ENCODE measurements at regions not wholly inside any gene's neighbourhood (a gene's known extent, or its start where the extent isn't known, plus 50 kb on each side); places are given as distances from the start of the nearest gene placed in this dataset.
"Not testable (repeated sequence)": the region's sequence is repeated elsewhere in the genome, so short reads cannot be mapped to it uniquely, and the experiment has no call there.

DNA sequence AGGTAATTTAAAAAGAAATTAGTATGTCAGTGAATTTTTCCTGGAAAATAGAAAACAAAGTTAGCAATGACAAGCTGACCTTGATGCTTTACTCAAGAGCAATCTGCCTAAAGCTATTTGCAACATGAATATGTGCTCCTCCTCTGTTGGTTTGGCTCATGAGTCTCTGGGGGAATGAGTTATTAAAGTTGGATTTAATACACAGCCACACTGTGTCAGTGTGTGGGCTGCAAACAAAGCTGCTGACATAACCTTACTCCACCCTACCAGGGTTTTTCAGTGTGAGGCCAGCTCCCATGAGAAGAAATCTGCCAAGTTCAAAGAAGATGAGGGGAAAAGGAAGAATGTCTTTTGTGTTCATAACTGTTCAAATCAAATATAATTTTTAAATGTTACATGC lies 280.5 kb downstream of the TLL1 start:
- peak; percentile 72 for DNase-seq

DNA sequence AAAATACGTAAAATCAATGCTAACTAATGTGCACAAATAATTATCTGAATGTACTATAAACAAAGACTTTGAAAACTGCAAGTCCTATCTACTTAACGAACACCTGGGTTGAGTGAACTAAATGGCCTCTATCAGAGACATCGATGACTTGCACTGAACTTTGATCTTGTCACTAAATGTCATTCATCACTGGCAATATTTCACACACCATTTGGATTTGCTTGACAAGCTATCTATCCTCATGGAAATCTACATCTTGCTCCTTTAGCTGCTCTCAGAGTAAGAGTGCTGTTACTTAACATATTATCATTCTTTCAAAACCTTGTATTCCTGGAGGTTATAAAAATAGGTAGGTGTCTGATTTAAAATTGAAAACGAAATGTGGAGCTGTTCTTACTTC lies 289.3 kb downstream of the TLL1 start:
- no peak for DNase-seq

DNA sequence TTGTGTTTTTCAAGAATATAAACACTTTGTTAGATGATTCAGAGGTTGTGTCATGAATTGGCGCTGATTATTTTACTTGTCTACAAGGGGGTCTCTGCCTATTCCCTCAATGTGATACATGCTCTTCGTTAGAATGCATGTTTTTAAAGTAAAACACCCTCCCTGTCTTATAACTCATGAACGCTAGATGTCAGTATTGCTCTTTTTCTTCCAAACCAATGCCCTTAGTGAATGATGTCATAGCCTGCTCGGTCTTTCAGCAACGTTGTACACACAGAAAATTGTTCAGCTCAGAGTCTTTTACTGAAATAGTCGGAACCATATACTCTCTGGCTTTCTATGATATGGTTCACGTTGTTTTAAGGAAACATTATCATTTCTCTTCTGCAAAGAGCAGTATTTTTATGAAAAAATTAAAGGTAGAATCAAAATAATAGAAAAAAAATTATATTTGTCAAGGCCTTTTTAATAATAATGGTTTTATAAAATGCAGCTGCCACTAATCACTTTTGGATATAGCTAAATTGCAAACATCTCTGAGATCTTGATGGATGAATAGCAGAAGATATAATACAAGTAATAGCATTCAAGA lies 292.9 kb downstream of the TLL1 start:
- peak; percentile 61 for DNase-seq

DNA sequence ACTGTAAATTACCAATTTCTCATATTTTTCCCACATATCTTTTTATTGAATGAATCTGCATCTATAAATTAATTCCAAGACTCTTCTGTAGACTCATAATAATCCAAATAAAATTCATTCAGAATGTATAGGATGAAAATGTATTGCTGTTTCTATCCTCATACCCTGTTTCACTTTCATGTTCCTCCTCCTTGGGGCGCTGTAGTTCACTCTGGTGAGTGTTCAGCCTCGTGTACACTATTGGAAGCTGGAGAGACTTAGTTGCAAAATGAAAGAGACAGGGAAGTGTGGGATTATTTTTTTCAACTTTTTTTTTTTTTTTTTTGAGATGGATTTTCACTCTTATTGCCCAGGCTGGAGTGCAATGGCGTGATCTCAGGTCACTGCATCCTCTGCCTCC lies 296.1 kb downstream of the TLL1 start:
- no peak for DNase-seq

DNA sequence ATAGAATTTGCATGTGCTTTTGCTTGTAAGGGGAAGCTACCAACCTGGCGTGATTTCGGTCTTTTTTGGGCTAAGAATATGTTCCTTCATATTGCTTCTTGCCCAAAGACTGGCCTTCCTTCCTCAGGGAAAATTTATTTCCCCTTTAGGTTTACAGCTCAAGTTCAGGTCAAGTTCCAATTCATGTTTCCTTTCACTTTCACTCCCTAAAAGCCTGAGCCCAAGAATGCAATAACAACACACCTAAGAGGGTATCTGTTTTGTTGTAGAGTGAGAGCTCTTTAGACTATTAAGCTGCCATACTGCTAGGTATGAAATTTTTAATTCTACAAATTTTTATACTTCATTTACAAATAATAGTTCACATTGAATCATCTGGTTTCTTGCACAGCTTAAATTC lies 299.6 kb downstream of the TLL1 start:
- DNase-seq = no peak

DNA sequence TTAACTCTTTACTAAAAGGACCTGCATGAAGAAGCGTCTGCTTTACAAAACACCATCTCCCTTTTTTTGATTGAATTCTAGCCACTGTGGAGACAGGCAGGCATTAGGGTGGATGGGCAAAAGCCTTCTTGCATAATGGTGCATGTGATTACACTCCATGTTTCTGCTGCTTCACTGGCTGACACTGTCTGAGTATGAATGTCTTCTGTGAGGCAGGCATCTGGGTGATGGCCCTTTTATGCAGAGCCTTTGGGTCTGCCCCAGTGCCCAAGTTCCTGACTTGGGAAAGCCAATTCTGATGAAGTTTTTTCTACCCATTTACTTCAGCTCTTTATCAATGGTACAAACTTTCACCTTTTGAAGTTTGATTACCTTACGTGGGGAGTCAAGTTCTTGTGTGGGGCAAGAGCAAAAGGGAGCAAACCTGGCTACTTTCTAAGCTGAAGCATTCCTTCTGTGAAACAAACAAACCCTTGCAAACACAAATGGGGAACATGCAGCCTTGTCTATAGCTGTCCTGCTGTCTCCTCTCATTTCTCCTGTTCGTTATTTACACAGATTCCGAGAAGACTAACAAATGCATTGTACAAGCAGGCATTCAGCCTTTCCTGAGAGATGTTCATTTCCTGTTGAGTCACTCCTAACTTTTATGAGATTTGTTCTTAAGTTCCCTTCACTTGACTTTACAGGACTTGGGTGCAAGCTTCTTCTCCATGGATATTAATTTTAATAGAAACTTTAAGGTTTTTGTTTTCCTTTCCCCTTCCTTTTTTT lies 301.9 kb downstream of the TLL1 start:
- peak; percentile 48 for DNase-seq

DNA sequence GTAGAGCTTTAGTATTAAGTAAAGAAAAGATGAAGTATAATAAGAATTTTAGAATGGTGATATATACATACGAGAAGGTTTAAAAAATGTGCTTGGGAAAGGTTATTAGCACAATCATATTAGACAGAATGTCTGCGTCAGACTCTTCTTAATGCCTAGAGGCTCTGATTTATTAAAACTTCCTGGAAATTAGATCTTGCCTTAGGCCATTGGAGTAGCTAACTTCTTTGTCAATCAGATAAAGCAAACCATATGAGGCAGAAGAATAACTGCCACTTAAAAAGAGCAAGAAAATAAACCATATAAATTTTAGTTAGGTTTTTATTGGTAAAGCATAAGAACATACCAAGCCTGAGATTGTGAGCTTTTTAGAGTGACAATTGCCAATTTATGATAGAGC lies 309.1 kb downstream of the TLL1 start:
- no peak for DNase-seq

DNA sequence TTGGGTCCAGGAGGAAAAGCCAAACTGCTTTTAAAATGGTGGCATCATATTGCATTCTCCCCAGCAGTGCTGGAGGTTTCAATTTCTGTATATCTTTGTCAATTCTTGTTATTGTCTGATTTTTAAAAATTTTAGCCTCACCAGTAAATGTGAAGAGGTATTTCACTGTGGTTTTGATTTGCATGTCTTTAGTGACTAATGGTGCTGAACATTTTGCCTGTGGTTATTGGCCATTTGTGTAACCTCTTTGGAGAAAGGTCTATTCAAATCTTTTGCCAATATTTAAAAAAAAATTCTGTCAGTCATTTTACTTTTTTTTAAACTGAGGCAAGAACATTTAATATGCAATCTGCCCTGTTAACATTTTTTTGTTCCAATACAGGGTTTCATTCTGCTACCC lies 322.1 kb downstream of the TLL1 start:
- no peak for DNase-seq

DNA sequence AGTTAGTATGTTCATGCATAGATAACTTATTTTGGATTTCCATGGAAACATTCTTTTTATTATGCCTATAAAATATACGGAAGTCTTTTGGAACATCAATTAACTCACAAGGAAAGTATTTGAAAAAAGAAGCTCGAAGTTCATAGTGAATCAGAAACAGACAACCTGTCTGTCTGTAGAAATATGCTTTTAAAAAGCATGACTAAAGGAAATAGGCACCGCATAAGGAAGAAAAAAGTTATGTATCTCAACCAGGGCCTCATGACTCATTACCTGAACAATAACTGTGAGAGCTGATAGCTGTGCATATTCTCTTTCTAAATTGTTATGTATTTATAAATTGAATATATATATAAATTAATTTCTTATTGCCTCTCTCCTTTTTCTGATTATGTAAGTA lies 324.1 kb downstream of the TLL1 start:
- peak; percentile 13 for DNase-seq

DNA sequence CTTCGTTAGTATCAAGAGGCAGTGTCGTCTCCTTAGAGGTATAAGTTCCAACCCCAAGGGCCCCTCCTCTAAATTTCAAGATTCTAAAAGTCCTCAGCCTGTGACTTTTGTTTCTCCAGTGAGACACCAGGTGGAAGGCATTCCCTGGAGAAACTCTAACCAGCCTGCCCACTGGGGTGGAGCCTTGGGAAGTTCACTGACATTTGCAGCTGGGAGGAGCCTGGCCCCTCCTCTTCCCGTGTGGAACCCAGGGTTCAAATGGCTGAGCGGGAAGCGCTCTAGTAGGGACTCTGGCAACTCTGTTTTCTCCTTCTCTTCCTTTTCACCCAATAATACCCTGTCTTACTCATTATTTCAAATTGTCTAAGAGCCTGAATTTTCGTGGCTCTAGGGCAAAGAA lies 325.0 kb downstream of the TLL1 start:
- DNase-seq = no peak

DNA sequence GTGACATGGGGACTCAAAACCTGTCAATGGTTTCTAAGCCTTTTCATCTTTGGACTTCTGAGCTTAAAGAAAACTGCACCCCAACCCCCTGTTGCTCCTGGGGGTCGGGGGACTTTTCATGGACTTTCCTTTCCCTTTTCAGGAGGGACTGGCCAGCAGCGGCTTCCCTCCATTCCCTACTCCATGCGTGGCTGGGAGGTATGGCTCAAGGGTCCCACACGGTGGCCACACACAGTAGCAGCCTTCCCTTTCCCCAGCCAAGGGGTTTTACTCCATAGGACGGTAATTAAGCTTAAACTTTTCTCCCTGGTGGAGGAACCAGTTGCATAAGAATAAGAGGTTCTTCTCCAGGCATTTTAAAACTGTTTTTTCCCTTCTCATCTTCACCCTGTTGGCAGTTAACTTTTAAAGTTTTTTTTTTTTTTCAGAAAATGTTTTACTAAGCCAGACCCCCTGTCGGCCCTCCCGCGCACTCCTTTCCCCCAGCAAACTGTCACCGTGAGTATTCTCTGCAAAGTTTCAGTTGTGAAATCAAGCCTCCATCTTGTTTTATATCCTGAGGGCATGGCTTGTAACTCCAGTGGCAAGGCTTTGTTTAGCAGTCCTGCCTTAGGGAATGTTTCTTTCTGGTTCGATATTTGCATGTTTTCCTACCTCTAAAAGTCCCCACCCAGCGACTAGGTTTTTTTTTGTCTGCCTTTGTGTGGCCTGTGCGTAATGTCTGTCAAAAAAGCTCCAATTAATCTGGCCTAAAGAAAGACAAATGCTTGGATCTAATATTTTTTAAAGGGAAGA lies 325.7 kb downstream of the TLL1 start:
- DNase-seq = no peak

DNA sequence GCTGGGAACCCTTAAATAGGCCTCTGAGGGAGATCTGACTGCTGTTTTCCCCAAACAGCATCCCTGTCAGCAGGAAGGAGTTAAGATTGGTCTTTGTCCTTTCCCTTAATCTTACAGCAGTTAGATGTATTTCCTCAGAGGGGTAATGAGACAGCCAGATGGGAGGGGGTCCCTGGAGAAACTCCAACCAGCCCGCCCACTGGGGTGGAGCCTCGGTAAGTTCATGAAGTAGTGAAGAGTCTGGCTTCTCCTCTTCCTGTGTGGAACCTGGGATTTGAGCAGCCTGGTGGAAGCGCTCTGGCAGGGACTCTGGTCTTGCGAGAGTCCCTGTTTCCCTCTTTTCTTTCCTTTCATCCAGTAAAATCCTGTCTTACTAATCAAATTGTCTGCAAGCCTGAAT lies 330.0 kb downstream of the TLL1 start:
- no peak for DNase-seq

DNA sequence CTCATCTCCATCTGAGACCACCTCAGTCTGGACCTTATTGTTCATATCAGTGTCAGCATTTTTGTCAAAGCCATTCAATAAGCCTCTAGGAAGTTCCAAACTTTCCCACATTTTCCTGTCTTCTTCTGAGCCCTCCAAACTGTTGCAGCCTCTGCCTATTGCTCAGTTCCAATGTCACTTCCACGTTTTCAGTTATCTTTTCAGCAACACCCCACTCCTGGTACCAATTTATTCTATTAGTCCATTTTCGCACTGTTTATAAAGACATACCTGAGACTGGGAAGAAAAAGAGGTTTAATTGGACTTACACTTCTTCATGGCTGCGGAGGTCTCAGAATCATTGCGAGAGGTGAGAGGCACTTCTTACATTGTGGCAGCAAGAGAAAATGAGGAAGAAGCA lies 339.3 kb downstream of the TLL1 start:
- DNase-seq = not testable (repeated sequence)

DNA sequence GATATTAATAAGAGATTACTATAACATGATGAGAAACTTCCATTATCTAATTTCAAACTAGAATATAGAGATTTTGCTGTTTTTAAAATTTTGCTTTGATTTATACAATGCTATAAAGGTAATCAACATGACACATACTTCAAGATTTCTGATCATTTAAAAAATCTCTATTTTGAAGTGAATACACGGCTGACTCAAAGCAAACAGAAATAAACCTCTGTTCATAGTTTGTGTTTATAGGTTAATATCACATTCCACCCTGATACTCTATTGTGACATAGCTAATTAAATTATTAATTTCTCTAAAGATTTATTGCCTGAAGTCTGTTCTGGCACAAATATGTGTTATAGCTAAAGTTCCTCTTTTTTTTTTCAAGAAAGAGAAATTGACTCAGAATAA lies 349.2 kb downstream of the TLL1 start:
- no peak for DNase-seq

DNA sequence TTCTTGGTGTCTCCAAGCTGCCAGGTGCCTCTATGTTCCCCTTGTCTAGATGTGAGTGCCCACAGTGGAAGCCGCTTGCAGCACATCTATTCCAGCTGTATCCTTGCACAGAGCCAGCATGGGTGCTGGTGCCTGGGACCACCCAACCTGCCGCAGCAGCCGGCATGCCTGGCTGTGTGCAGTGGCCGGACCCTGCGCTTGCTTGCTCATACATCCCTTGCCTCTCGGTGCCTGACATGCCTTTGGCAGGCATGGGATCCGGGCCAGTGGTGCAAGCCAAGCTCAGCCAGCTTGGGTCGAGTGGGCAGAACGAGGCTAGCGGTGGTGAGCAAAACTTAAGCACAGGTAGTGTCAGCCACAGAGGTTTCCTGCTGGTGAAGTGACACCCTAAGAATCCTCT lies 355.1 kb downstream of the TLL1 start:
- no peak for DNase-seq

DNA sequence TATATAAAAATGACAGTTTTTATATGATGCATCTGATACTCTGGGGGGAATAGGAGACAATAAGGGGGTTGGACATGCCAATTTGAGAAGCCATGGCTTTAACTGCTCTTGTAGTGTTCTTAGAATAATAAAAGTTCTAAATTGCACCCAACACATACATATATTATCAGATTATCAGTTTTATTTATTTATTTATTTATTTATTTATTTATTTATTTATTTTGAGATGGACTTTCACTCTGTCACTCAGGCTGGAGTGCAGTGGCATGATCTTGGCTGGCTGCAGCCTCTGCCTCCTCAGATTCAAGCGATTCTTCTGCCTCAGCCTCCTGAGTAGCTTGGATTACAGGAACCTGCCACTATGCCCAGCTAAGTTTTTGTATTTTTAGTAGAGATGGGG lies 356.8 kb downstream of the TLL1 start:
- no peak for DNase-seq

DNA sequence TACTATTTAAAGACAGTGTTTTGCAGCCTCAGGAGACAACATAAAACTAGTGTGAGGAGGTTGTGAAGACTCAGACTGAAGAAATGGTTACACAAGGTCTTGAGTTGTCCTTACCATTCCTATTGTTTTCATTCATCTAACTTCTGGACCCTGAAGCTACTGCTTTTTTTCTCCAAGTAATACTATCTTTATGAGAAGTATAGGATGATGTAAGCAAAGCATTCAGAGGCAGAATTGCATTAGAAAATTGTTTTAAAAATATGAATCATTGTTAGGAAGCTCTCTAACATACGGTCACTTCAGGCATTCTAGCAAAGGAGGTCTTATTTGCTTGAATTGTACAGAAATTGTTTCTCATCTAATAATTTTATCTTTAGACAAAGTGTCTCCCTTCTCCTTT lies 357.8 kb downstream of the TLL1 start:
- DNase-seq = no peak

DNA sequence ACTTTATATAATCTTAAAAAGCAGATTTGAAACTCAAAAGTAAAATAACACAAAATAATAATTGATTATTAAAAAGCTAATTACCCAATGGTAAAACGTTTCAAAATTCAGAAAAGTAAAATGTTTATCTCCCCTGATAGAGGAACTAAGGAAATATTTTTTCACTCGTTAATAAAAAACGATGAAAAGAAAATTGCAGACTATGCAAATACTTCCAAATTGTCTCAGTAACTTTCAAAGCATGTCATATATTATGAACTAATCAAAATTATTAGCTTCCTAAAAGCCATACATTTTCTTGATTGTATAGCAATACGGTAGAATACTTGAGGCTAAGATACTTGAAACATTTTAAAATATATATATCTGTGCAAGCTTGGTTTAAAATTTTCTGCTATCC lies 366.3 kb downstream of the TLL1 start:
- DNase-seq = no peak

DNA sequence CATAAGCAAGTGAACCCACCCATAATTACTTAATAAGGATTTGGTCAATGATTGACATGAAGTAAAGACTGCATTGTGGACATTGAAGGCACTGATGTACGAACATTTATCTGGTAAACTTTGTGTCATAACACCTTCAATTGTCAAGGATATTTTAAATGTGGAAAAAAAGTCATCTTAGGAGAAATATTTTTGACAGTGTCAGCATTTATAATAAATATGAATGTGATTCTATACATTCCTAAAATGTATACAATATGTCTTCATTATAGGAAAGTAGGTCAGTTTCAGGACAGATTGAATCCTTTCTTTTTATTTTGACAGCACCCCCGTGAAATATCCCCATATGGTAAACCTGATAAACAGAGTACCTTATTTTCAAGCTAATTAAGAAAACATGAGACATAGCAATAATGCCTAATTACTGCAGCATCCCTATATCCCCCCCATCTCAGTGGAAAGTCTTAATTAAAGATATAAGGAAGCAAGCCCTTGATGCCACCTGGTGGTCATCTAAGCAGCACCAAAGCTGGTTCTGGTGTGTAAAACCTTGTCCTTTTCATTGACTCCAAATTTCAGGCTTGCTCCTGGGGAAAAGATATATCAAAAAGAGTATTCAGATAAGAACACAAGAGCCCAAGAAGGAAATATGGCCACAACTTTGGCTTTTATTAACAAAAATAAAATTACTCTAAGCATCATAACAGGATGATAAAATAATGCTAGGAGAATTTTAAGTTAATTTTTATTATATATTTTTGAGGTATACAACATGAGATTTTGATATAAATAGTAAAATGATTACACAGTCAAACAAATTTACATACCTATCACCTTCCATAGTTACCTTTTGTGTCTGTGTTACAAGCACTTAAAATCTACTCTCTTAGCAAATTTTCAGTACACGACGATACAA lies 379.7 kb downstream of the TLL1 start:
- no peak for DNase-seq

DNA sequence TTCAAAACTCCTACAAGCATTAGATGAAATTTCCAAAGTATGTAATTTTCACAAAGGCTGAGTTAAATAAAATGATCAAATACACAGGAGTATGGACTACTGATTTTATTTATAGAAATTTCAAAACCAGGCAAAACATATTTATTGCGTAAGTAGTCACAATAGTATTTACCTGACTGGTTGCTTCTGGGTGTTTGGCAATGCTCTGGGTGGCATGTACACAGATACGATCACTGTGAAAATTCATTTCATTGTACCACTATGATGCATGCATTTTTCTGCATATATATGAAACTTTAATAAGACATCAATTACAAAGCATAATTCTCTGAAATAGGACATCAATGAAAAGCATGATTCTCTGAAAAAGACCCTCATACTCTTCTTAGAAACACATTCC lies 384.2 kb downstream of the TLL1 start:
- no peak for DNase-seq

DNA sequence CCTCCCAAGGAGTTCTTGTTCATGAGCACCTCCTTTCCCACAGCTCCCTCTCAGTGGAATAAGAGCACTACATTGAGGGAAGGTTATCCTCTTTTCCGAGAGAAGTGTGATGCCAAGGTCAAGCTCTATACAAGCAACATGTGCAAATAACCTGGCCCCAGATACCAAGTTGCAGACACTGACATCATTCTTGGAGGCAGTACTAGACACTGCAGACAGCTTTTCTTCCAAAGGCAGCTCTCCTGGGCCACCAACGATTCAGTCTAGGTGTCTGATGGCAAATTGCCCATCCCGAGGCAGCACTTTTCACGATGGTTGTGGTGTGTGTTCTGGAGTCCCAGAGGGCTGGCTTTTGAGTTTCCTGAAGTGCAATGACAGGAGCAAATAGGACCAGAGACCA lies 384.9 kb downstream of the TLL1 start:
- no peak for DNase-seq

DNA sequence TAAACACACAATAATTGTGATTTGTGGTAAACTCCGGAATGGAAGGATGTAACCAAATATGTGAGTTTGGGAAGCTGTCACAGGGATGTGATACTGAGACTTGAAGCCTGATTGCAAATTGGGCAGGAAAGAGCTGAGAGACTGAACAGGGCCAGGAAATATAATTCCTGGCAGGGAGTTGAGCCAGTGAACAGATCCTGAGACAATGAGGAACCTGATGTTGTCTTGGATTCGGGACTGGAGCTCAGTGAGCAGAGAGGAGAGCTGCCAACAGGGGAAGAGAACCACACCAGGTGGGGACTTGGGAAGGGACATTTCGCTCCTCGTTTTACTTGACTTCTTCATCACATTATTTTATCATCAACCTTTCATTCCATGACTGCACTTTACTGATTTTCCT lies 386.0 kb downstream of the TLL1 start:
- no peak for DNase-seq

DNA sequence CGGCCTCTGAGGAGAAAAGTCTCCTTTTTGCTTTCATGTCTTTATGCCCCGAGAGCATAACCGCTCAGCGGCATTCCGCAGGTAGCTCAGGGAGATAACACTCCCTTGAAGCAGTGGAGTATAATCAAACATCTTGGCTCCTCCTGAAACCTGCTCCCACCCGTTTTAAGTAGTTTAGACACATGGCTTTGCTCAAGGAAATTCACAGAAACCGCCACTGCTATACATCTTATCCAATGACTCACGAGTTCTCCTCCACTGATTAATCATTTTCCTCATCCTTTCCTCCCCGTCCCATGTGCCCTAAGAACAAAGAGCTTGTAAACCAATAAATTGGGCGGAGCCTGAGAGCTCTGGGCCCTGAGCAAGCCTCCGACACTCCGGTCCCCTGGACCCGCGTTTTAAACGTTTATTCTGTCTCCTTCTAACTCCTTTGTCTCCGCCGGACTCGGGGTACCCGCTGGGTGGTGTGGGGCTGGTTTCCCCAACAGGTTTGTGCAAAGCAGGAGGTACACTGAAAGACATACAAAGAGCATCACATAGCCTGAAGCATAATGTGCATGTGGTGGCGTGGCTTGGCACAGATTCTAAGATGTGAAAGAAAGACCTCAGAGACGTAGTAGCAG lies 401.2 kb downstream of the TLL1 start:
- peak; percentile 85 for DNase-seq
